Caco-2 (cell line): ENCODE measurements at regions not wholly inside any gene's neighbourhood (a gene's known extent, or its start where the extent isn't known, plus 50 kb on each side); places are given as distances from the start of the nearest gene placed in this dataset.

Source experiments
- BruUV-seq: library from RNA; stranded (reverse); fragments of 400-500 nt; replicated peaks from 2 replicates; lab custom pipeline; 2021; lab: Mats Ljungman, UMichigan
- CTCF ChIA-PET: fragments of 300-600 bp; sonication (Branson Sonifier 250); formaldehyde crosslinking; loops from one replicate; lab custom pipeline; 2022; ENCODE audit warnings: antibody characterized with exemption; lab: Charles Lee
- POLR2A ChIA-PET: fragments of 300-600 bp; sonication (Branson Sonifier 250); formaldehyde crosslinking; loops from one replicate; lab custom pipeline; 2022; ENCODE audit warnings: antibody characterized with exemption; lab: Charles Lee
- DNase-seq, 2 experiments: peaks; one replicate each; pipeline versions ENCODE4 v3.0.0 to v3.0.0-alpha.2; 2020 to 2022
- H3K27me3 ChIP-seq: replicated peaks from 2 replicates; pipeline ENCODE4 v1.6.0; 2011; ENCODE audit warnings: low read length; ENCODE audit not compliant: control insufficient read depth, insufficient read depth
- H3K36me3 ChIP-seq: 2 replicates; pipeline ENCODE4 v1.5.1; 2011; ENCODE audit warnings: low read length; ENCODE audit not compliant: control insufficient read depth, insufficient read depth
- H3K4me1 ChIP-seq: fragments of 250-450 bp; sonication (Bioruptor Pico); 2 replicates; pipeline ENCODE4 v1.5.1; 2020; ENCODE audit warnings: mild to moderate bottlenecking
- H3K4me3 ChIP-seq: 2 replicates; pipeline ENCODE4 v1.5.1; 2011; ENCODE audit warnings: low read depth, mild to moderate bottlenecking, control low read depth, low read length
- H3K9me3 ChIP-seq: fragments of 250-450 bp; sonication (Bioruptor Pico); 2 replicates; pipeline ENCODE4 v1.5.1; 2020; ENCODE audit warnings: mild to moderate bottlenecking, moderate library complexity
- H3K27ac Mint-ChIP-seq: one replicate; pipeline ENCODE4 v1.8.0; 2022; ENCODE audit warnings: mixed read lengths; ENCODE audit not compliant: unreplicated experiment
- H3K27me3 Mint-ChIP-seq: one replicate; pipeline ENCODE4 v1.8.0; 2022; ENCODE audit warnings: mixed read lengths; ENCODE audit not compliant: insufficient read depth, unreplicated experiment
- H3K36me3 Mint-ChIP-seq: one replicate; pipeline ENCODE4 v1.8.0; 2022; ENCODE audit warnings: mild to moderate bottlenecking, mixed read lengths; ENCODE audit not compliant: insufficient read depth, unreplicated experiment
- H3K4me1 Mint-ChIP-seq: one replicate; pipeline ENCODE4 v1.8.0; 2022; ENCODE audit warnings: low read depth, mixed read lengths; ENCODE audit not compliant: unreplicated experiment
- H3K4me3 Mint-ChIP-seq: one replicate; pipeline ENCODE4 v1.8.0; 2022; ENCODE audit warnings: mild to moderate bottlenecking, moderate library complexity, mixed read lengths; ENCODE audit not compliant: unreplicated experiment
- H3K9me3 Mint-ChIP-seq: one replicate; pipeline ENCODE4 v1.8.0; 2022; ENCODE audit warnings: mixed read lengths; ENCODE audit not compliant: unreplicated experiment
- intact Hi-C: fragments of 100-400 bp; cut with micrococcal nuclease; formaldehyde crosslinking; loops from one replicate; pipeline ENCODE4 v1.10.0; 2022; ENCODE audit not compliant: unreplicated experiment
- TF ChIP-seq, protein P1 (sequence below), 2 experiments: fragments of 200-600 bp in 1 of 2; IDR thresholded peaks; 1 replicate in 1 of 2; 2 replicates in 1 of 2; pipeline versions ENCODE4 v1.5.1 to v1.8.0; 2011 to 2022; ENCODE audit warnings: antibody characterized with exemption in 1 of 2, control low read depth in 1 of 2, inconsistent platforms in 1 of 2, low read depth in 1 of 2, low read length in 1 of 2, mild to moderate bottlenecking in 1 of 2, moderate library complexity in 1 of 2; ENCODE audit not compliant: insufficient read depth in 1 of 2, severe bottlenecking in 1 of 2, unreplicated experiment in 1 of 2

DNA sequence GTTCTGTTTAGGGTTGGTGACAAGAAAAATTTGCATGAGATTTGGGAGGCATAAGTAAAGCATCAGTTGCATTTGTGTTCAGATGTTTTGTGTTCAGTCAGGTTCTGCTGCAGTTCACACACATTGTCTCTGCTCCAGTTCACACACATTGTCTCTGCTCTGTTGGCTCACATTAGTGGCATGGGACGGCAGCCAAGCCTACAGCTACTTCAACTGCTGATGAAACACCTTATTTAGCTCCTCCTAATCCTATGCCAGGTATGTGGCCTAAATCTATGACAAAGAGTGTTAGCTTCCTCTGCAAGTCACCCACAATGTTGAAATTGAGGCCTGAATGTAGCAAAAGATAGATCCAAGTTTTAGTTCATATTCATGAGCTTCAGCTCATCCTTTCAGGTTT is 278.1 kb upstream of the SYNCRIP start:
- H3K9me3 ChIP-seq = no peaks in the 10 kb centered on the region
- no peak overlapping the region for H3K4me3 Mint-ChIP-seq
- no peaks in the 10 kb centered on the region for H3K27me3 Mint-ChIP-seq
- H3K27me3 ChIP-seq = no peaks in the 10 kb centered on the region; the same call in 1 of the 2 replicates
- ChIA-PET POLR2A (no interaction called here), CTCF (no interaction called here)
- no peak for DNase-seq
- no peak overlapping the region for H3K4me3 ChIP-seq
- BruUV-seq = no TSS peak
- H3K4me1 Mint-ChIP-seq = no peaks in the 10 kb centered on the region
- H3K27ac Mint-ChIP-seq = no peak overlapping the region
- intact Hi-C loops = loop anchor here (5.0 kb wide), 1 partner anchor 163 kb away; no protein-coding TSS in a partner anchor
- no peaks in the 10 kb centered on the region for H3K4me1 ChIP-seq
- H3K9me3 Mint-ChIP-seq = no peaks in the 10 kb centered on the region
- TF ChIP-seq, protein P1, sequence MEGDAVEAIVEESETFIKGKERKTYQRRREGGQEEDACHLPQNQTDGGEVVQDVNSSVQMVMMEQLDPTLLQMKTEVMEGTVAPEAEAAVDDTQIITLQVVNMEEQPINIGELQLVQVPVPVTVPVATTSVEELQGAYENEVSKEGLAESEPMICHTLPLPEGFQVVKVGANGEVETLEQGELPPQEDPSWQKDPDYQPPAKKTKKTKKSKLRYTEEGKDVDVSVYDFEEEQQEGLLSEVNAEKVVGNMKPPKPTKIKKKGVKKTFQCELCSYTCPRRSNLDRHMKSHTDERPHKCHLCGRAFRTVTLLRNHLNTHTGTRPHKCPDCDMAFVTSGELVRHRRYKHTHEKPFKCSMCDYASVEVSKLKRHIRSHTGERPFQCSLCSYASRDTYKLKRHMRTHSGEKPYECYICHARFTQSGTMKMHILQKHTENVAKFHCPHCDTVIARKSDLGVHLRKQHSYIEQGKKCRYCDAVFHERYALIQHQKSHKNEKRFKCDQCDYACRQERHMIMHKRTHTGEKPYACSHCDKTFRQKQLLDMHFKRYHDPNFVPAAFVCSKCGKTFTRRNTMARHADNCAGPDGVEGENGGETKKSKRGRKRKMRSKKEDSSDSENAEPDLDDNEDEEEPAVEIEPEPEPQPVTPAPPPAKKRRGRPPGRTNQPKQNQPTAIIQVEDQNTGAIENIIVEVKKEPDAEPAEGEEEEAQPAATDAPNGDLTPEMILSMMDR (IDR thresholded peaks at IDR 0.05; ENCODE audit: insufficient read depth in 1 of 2, low read depth in 1 of 2, low read length in 1 of 2, severe bottlenecking in 1 of 2, unreplicated experiment in 1 of 2) = no peak
- H3K36me3 Mint-ChIP-seq = no peaks in the 10 kb centered on the region
- H3K36me3 ChIP-seq = no peaks in the 10 kb centered on the region

GRCh38 chr6:85917522-85917921 is 274.8 kb upstream of the SYNCRIP start:
- POLR2A ChIA-PET = no interaction called here
- H3K27me3 Mint-ChIP-seq = no peaks in the 10 kb centered on the region
- Histone ChIP-seq H3K4me1 (no peaks in the 10 kb centered on the region), H3K36me3 (no peaks in the 10 kb centered on the region), H3K9me3 (no peaks in the 10 kb centered on the region), H3K4me3 (no peak overlapping the region), H3K27me3 (no peaks in the 10 kb centered on the region; the same call in 1 of the 2 replicates)
- no peak for DNase-seq
- CTCF ChIA-PET = no interaction called here
- H3K27ac Mint-ChIP-seq = no peak overlapping the region
- intact Hi-C loops = no loop called here
- TF ChIP-seq, protein P1 (IDR thresholded peaks at IDR 0.05; ENCODE audit: insufficient read depth in 1 of 2, low read depth in 1 of 2, low read length in 1 of 2, severe bottlenecking in 1 of 2, unreplicated experiment in 1 of 2) = no peak
- no peaks in the 10 kb centered on the region for H3K9me3 Mint-ChIP-seq
- no peaks in the 10 kb centered on the region for H3K36me3 Mint-ChIP-seq
- H3K4me3 Mint-ChIP-seq = no peak overlapping the region
- no peaks in the 10 kb centered on the region for H3K4me1 Mint-ChIP-seq
- BruUV-seq = no TSS peak

DNA sequence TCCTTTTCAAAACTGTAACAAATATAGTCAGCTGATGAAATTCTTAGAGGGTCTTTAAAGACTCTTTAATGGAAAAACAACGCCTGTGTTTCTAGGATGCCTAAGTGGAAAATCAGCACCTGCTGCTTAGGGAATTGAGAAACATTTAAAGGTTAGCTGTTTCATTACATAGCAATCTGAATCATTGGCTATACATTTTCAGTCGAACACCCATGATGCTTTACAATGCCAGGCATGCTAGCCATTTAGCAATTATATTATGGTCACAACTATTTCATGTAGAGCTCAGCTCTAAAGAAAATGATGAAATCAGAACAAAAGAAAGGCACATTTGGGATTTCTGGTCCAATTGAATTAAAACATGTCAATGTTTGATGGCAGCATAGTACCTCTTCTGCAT is 270.3 kb upstream of the SYNCRIP start:
- no TSS peak for BruUV-seq
- H3K36me3 ChIP-seq = no peaks in the 10 kb centered on the region
- Mint-ChIP-seq H3K27ac (no peak overlapping the region), H3K27me3 (no peaks in the 10 kb centered on the region), H3K9me3 (no peaks in the 10 kb centered on the region), H3K4me3 (no peak overlapping the region), H3K36me3 (no peaks in the 10 kb centered on the region), H3K4me1 (no peaks in the 10 kb centered on the region)
- no peaks in the 10 kb centered on the region for H3K9me3 ChIP-seq
- no peaks in the 10 kb centered on the region for H3K27me3 ChIP-seq
- CTCF ChIA-PET = no interaction called here
- POLR2A ChIA-PET = no interaction called here
- no peaks in the 10 kb centered on the region for H3K4me1 ChIP-seq
- no peak overlapping the region for H3K4me3 ChIP-seq
- DNase-seq = no peak
- TF ChIP-seq, protein P1 (IDR thresholded peaks at IDR 0.05; ENCODE audit: insufficient read depth in 1 of 2, low read depth in 1 of 2, low read length in 1 of 2, severe bottlenecking in 1 of 2, unreplicated experiment in 1 of 2) = no peak
- intact Hi-C loops = no loop called here
